Lung (tissue), 11 donors: ENCODE measurements at regions not wholly inside any gene's neighbourhood (a gene's known extent, or its start where the extent isn't known, plus 50 kb on each side); places are given as distances from the start of the nearest gene placed in this dataset.

Experiments used
- ATAC-seq: fragments of 200-7000 bp; cut with Tn5 transposase; one replicate; pipeline ENCODE4 v1.9.1; 2020; ENCODE audit warnings: moderate number of reproducible peaks; ENCODE audit not compliant: insufficient read depth, low FRiP score
- DNase-seq, 3 donors: peaks; one replicate each; pipeline ENCODE4 v3.0.0-alpha.2; 2013 to 2017
- H3K27ac ChIP-seq, 2 donors: one replicate each; pipeline ENCODE4 v1.5.1; 2013; ENCODE audit warnings: mild to moderate bottlenecking in 2 of 2, moderate library complexity in 2 of 2, control low read depth in 1 of 2, inconsistent platforms in 1 of 2, low read depth in 1 of 2, low read length in 1 of 2
- H3K27me3 ChIP-seq, 3 donors: one replicate each; pipeline ENCODE4 v1.5.1; 2013; ENCODE audit warnings: low read length in 2 of 3; ENCODE audit not compliant: control insufficient read depth in 3 of 3, insufficient read depth in 3 of 3
- H3K36me3 ChIP-seq, 4 donors: one replicate each; pipeline ENCODE4 v1.5.1; 2013; ENCODE audit warnings: low read length in 4 of 4, mild to moderate bottlenecking in 1 of 4, moderate library complexity in 1 of 4; ENCODE audit not compliant: control insufficient read depth in 4 of 4, insufficient read depth in 4 of 4
- H3K4me1 ChIP-seq, 5 donors: one replicate each; pipeline ENCODE4 v1.5.1; 2013; ENCODE audit warnings: low read length in 5 of 5, mild to moderate bottlenecking in 2 of 5, moderate library complexity in 1 of 5; ENCODE audit not compliant: control insufficient read depth in 5 of 5, insufficient read depth in 5 of 5
- H3K4me3 ChIP-seq: one replicate; pipeline ENCODE4 v1.5.1; 2013; ENCODE audit warnings: mild to moderate bottlenecking, control low read depth, moderate library complexity
- H3K9ac ChIP-seq, 2 donors: one replicate each; pipeline ENCODE4 v1.5.1; 2013; ENCODE audit warnings: low read length in 2 of 2, control low read depth in 1 of 2; ENCODE audit not compliant: insufficient read depth in 1 of 2
- H3K9me3 ChIP-seq, 4 donors: one replicate each; pipeline ENCODE4 v1.5.1; 2013; ENCODE audit warnings: low read length in 3 of 4, mild to moderate bottlenecking in 1 of 4, moderate library complexity in 1 of 4; ENCODE audit not compliant: control insufficient read depth in 4 of 4, insufficient read depth in 3 of 4
- CTCF ChIP-seq: IDR thresholded peaks from 2 replicates; pipeline ENCODE4 v1.5.1; 2012; ENCODE audit warnings: mild to moderate bottlenecking; ENCODE audit errors: control extremely low read depth, extremely low read depth
- WGBS, 2 donors: extraction: QIAGEN DNeasy Blood & Tissue Kit; methylation state at CpG; one replicate each; pipeline ENCODE4 v1.1.7; 2013; 5-methylcytosine and 5-hydroxymethylcytosine counted together
- donor health status: control.
- donor health status: control.
- donor health status: Bipolar disorder and iron deficiency.
- donor health status: healthy.
- donor health status: DM: yes; HTN: yes; CAD: no.

GRCh38 chr4:11628093-11628725 lies 199.5 kb upstream of the HS3ST1 start:
- Histone ChIP-seq H3K9ac (no peak overlapping the region), H3K27me3 (no peaks in the 10 kb centered on the region), H3K4me1 (no peaks in the 10 kb centered on the region), H3K4me3 (no peak overlapping the region), H3K36me3 (no peaks in the 10 kb centered on the region), H3K27ac (no peak overlapping the region), H3K9me3 (no peaks in the 10 kb centered on the region)
- DNase-seq (no peak), ATAC-seq (no peak)
- TF ChIP-seq CTCF, result no peak

- Histone ChIP-seq H3K4me3 (no peak overlapping the region), H3K4me1 (peaks cover 0 to 10% (median 0%) of the 10 kb centered on the region in 5 donors), H3K27me3 (no peaks in the 10 kb centered on the region), H3K36me3 (no peaks in the 10 kb centered on the region), H3K9me3 (no peaks in the 10 kb centered on the region), H3K27ac (peak overlapping the region in 1 of 2 donors; percentile 39), H3K9ac (no peak overlapping the region)
- 76 to 85% methylated on average over 4 of the region's 4 CpGs for WGBS, 2 donors
- ATAC-seq (no peak), DNase-seq (no peak)
- no peak for TF ChIP-seq CTCF
These were observed 197.4 kb upstream of the HS3ST1 start for GRCh38 chr4:11626066-11626465.

- Histone ChIP-seq H3K27me3 (no peaks in the 10 kb centered on the region), H3K27ac (peak overlapping the region in 1 of 2 donors; percentile 39), H3K4me1 (peaks cover 0 to 17% (median 0%) of the 10 kb centered on the region in 5 donors), H3K9me3 (no peaks in the 10 kb centered on the region), H3K36me3 (no peaks in the 10 kb centered on the region), H3K4me3 (no peak overlapping the region), H3K9ac (no peak overlapping the region)
- no peak for ATAC-seq
- WGBS, 2 donors, result 71 to 81% methylated on average over 7 of the region's 7 CpGs
- TF ChIP-seq CTCF, result no peak
- DNase-seq, result no peak
These were observed 196.5 kb upstream of the HS3ST1 start for GRCh38 chr4:11625211-11625610.

- Histone ChIP-seq H3K4me3 (no peak overlapping the region), H3K27ac (peak overlapping the region in 1 of 2 donors; percentile 28), H3K4me1 (peaks cover 0 to 17% (median 0%) of the 10 kb centered on the region in 5 donors), H3K9me3 (no peaks in the 10 kb centered on the region), H3K36me3 (no peaks in the 10 kb centered on the region), H3K9ac (no peak overlapping the region), H3K27me3 (no peaks in the 10 kb centered on the region)
- DNase-seq (no peak), ATAC-seq (no peak)
- no peak for TF ChIP-seq CTCF
- 21 to 35% methylated on average over 2 of the region's 2 CpGs for WGBS, 2 donors
These were observed 195.7 kb upstream of the HS3ST1 start for GRCh38 chr4:11624370-11624769.
